Suprapubic skin (tissue), 4 donors: ENCODE measurements at regions not wholly inside any gene's neighbourhood (a gene's known extent, or its start where the extent isn't known, plus 50 kb on each side); places are given as distances from the start of the nearest gene placed in this dataset.

Experiments used
- DNase-seq, 2 donors: peaks; one replicate each; pipeline ENCODE4 v3.0.0-alpha.2; 2019; ENCODE audit warnings: low spot score in 2 of 2
- H3K27ac ChIP-seq: fragments of 200-600 bp; sonication (generic); one replicate; pipeline ENCODE4 v1.5.1; 2019
- H3K27me3 ChIP-seq: fragments of 200-600 bp; sonication (generic); one replicate; pipeline ENCODE4 v1.5.1; 2019
- H3K36me3 ChIP-seq: fragments of 200-600 bp; sonication (generic); one replicate; pipeline ENCODE4 v1.5.1; 2019
- H3K4me1 ChIP-seq: fragments of 200-600 bp; sonication (generic); one replicate; pipeline ENCODE4 v1.5.1; 2019
- H3K4me3 ChIP-seq: fragments of 200-600 bp; sonication (generic); one replicate; pipeline ENCODE4 v1.5.1; 2019; ENCODE audit warnings: mild to moderate bottlenecking
- H3K9me3 ChIP-seq: fragments of 200-600 bp; sonication (generic); one replicate; pipeline ENCODE4 v1.5.1; 2019
- CTCF ChIP-seq, 2 donors: fragments of 200-600 bp in 1 of 2; fragments of 450-650 bp in 1 of 2; sonication (generic) in 1 of 2; IDR thresholded peaks; one replicate each; pipeline ENCODE4 v1.5.1; 2016 to 2019; ENCODE audit warnings: antibody characterized with exemption in 2 of 2, mild to moderate bottlenecking in 1 of 2, moderate library complexity in 1 of 2
- EP300 ChIP-seq: sonication (generic); formaldehyde crosslinking; IDR thresholded peaks from one replicate; pipeline ENCODE4 v1.6.1; 2017; ENCODE audit warnings: antibody characterized with exemption
- POLR2A ChIP-seq, 2 donors: fragments of 450-650 bp; IDR thresholded peaks; one replicate each; pipeline ENCODE4 v1.6.1; 2017; ENCODE audit warnings: antibody characterized with exemption in 2 of 2, mild to moderate bottlenecking in 2 of 2, moderate library complexity in 2 of 2
- POLR2AphosphoS5 ChIP-seq, 3 donors: sonication (generic); formaldehyde crosslinking; IDR thresholded peaks; one replicate each; pipeline ENCODE4 v1.6.1; 2017; ENCODE audit warnings: antibody characterized with exemption in 3 of 3
- WGBS: methylation state at CpG from one replicate; pipeline ENCODE4 v1.1.5; 2018; 5-methylcytosine and 5-hydroxymethylcytosine counted together

DNA sequence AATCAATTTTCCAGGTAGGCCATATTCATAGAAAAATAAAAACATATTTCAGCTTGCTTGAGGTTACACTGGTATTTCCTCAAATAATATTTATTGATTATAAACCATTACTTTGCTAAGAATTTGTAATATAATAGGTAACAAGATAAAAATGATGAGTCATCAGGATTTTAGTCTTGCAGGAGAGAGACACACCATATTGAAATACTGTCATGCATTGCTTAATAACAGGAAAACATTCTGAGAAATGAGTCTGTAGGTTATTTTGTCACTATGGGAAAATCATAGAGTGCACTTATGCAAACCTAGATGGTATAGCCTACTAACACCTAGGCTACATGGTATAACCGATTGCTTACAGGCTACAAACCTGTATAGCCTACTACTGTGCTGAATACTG lies 990.5 kb downstream of the OTOL1 start:
- no peak for DNase-seq
- H3K27me3 ChIP-seq, result no peaks in the 10 kb centered on the region
- TF ChIP-seq POLR2AphosphoS5 (IDR thresholded peaks at IDR 0.05), result no peak
- TF ChIP-seq POLR2A (IDR thresholded peaks at IDR 0.05), result no peak
- TF ChIP-seq CTCF (IDR thresholded peaks at IDR 0.05), result no peak
- TF ChIP-seq EP300, result no peak
- H3K36me3 ChIP-seq, result no peaks in the 10 kb centered on the region
- no peak overlapping the region for H3K4me3 ChIP-seq
- H3K4me1 ChIP-seq, result no peaks in the 10 kb centered on the region
- H3K9me3 ChIP-seq, result no peaks in the 10 kb centered on the region
- no peak overlapping the region for H3K27ac ChIP-seq
- WGBS, result 90% methylated on average over 1 of the region's 1 CpG

GRCh38 chr3:162489853-162490252 lies 993.2 kb downstream of the OTOL1 start:
- H3K4me3 ChIP-seq, result no peak overlapping the region
- no peaks in the 10 kb centered on the region for H3K4me1 ChIP-seq
- DNase-seq, result no peak
- no peaks in the 10 kb centered on the region for H3K27me3 ChIP-seq
- H3K27ac ChIP-seq, result no peak overlapping the region
- WGBS, result 91% methylated on average over 2 of the region's 2 CpGs
- no peaks in the 10 kb centered on the region for H3K36me3 ChIP-seq
- H3K9me3 ChIP-seq, result no peaks in the 10 kb centered on the region
- TF ChIP-seq POLR2A (IDR thresholded peaks at IDR 0.05) (no peak), POLR2AphosphoS5 (IDR thresholded peaks at IDR 0.05) (no peak), EP300 (no peak), CTCF (IDR thresholded peaks at IDR 0.05) (no peak)

DNA sequence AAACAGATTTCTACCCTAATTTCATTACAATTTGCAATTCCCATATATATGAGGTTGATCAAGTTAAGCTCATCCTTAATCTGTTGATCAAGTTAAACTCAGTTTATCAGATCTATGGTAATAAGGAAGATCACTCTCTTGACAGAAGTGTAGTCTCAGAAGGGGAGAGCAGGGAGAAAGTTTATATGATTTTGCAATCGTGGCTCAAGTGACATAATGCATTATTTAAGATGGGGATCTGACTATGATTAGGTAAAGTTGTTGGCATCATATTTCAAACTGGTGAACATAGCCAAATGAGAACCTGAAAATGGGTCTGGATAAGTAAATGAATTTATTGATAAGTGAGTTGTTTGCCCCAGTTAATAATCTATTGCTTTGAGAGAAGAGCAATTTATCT lies 995.3 kb downstream of the OTOL1 start:
- no peaks in the 10 kb centered on the region for H3K27me3 ChIP-seq
- H3K27ac ChIP-seq, result no peak overlapping the region
- no peak for DNase-seq
- no peaks in the 10 kb centered on the region for H3K36me3 ChIP-seq
- TF ChIP-seq POLR2A (IDR thresholded peaks at IDR 0.05), result no peak
- TF ChIP-seq POLR2AphosphoS5 (IDR thresholded peaks at IDR 0.05), result no peak
- TF ChIP-seq EP300, result no peak
- TF ChIP-seq CTCF (IDR thresholded peaks at IDR 0.05), result no peak
- no peaks in the 10 kb centered on the region for H3K4me1 ChIP-seq
- H3K4me3 ChIP-seq, result no peak overlapping the region
- 18% methylated on average over 1 of the region's 1 CpG for WGBS
- no peaks in the 10 kb centered on the region for H3K9me3 ChIP-seq

DNA sequence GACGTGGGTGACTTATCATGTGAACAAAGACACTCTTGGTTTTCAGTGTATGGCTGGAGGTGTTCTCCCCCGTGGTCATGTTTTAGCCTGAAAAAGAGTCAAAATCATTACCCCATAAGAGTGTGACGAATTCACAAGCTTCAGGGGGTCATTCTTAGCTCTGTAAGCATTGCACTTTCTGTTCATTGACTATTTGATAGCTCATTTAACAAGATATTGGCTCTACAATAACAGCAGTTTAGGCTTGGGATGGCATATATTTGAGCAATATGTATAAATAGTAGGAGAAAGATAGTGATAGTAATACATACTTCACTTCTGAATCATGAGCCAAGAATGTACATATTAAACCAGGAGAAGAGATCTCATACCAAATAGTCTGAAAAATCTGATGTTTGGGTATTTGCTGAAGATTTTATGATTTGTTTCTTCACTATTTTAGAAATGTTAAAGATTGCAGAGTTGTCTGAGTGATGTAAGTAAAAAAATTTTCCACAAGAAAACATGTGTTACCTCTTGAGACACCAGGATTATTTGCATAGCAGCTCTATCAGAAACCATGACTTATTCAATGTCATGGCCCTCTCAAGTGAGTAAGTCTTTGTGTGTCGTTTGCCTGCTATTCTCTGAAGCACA lies 996.0 kb downstream of the OTOL1 start:
- no peak overlapping the region for H3K27ac ChIP-seq
- no peak for DNase-seq
- H3K4me1 ChIP-seq, result no peaks in the 10 kb centered on the region
- H3K27me3 ChIP-seq, result no peaks in the 10 kb centered on the region
- H3K9me3 ChIP-seq, result no peaks in the 10 kb centered on the region
- no peaks in the 10 kb centered on the region for H3K36me3 ChIP-seq
- H3K4me3 ChIP-seq, result no peak overlapping the region
- no peak for TF ChIP-seq POLR2AphosphoS5 (IDR thresholded peaks at IDR 0.05)
- TF ChIP-seq CTCF (IDR thresholded peaks at IDR 0.05), result no peak
- TF ChIP-seq EP300, result no peak
- no peak for TF ChIP-seq POLR2A (IDR thresholded peaks at IDR 0.05)
- WGBS, result 56% methylated on average over 4 of the region's 4 CpGs

GRCh38 chr3:162498626-162499025 lies 1002.0 kb downstream of the OTOL1 start:
- no peaks in the 10 kb centered on the region for H3K4me1 ChIP-seq
- no peak overlapping the region for H3K4me3 ChIP-seq
- DNase-seq, result no peak
- H3K36me3 ChIP-seq, result no peaks in the 10 kb centered on the region
- WGBS, result 56% methylated on average over 2 of the region's 2 CpGs
- no peaks in the 10 kb centered on the region for H3K27me3 ChIP-seq
- TF ChIP-seq EP300 (no peak), CTCF (IDR thresholded peaks at IDR 0.05) (no peak), POLR2A (IDR thresholded peaks at IDR 0.05) (no peak), POLR2AphosphoS5 (IDR thresholded peaks at IDR 0.05) (no peak)
- no peaks in the 10 kb centered on the region for H3K9me3 ChIP-seq
- no peak overlapping the region for H3K27ac ChIP-seq
